Stimulated activated CD4-positive, alpha-beta T cell treated with anti-CD3 and anti-CD28 coated beads, Interleukin-12 subunit alpha, Interleukin-12 subunit beta, amount 100 ng/mL, for 4 hours (primary cell): ENCODE measurements at regions not wholly inside any gene's neighbourhood (a gene's known extent, or its start where the extent isn't known, plus 50 kb on each side); places are given as distances from the start of the nearest gene placed in this dataset.
"Not testable (repeated sequence)": the region's sequence is repeated elsewhere in the genome, so short reads cannot be mapped to it uniquely, and the experiment has no call there.

ENCODE experiments used
- DNase-seq: peaks from one replicate; pipeline ENCODE4 v3.0.0-alpha.2; 2020

DNA sequence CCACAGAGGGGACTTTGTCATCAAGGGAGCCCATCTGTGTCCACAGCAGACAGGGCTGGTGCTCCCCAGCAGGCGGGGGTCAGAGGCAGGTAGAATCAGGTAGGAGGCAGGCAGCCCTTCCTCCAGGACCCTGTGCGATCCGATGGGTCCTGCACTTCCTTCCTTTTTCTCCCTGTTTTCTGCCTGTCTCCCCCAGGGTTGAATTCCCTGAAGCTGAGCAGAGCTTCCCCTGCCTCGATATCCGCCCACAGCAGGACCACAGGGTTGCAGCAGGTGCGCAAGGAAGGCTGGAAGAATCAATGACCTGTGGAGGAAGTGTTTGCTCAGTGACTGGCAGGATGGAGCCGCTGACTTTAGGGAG, 69.2 kb downstream of the MRPL36 start:
- DNase-seq, result no peak

- no peak for DNase-seq
These were observed 69.8 kb downstream of the MRPL36 start for GRCh38 chr5:1729641-1730486.

- no peak for DNase-seq
These were observed 70.8 kb downstream of the MRPL36 start for GRCh38 chr5:1728846-1729245.

DNA sequence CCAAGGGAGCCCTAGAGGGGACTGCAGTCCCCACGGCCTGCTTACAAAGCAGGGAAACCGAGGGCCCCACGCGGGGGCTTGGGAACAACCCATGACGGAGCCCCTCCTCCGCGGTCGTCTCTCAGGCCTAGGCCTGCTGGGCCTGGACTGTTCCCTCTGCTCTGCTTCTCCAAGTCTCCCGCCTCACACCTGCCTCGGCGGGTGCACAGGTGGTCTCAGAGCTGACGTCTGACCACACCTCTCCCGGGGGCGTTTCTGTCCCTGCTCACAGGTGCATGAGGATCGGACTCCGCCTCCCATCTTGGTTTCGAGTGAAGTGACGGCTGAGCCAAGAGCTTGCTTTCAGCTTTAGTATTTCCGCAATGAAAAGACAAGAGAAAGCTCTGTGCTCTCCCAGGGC, 72.1 kb downstream of the MRPL36 start:
- no peak for DNase-seq

- no peak for DNase-seq
These were observed 72.7 kb downstream of the MRPL36 start for GRCh38 chr5:1726956-1727355.

DNA sequence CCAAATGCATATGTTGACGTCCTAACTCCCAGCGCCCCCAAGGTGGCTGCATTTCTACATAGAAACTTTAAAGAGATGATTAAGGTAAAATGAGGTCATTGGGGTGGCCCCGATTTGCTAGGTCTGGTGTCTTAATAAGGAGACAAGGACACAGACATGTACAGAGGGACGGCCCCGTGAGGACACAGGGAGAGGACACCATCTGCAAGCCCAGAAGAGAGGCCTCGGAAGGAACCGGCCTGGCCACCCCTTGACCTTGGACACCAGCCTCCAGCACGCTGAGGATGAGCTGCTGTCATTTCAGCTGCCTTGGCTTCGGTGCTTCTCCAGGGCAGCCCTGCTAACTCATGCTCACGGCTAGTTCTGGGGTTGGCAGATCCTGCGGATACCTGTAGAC, 73.2 kb downstream of the MRPL36 start:
- DNase-seq, result no peak

GRCh38 chr5:1725641-1726468, 73.8 kb downstream of the MRPL36 start:
- no peak for DNase-seq

DNA sequence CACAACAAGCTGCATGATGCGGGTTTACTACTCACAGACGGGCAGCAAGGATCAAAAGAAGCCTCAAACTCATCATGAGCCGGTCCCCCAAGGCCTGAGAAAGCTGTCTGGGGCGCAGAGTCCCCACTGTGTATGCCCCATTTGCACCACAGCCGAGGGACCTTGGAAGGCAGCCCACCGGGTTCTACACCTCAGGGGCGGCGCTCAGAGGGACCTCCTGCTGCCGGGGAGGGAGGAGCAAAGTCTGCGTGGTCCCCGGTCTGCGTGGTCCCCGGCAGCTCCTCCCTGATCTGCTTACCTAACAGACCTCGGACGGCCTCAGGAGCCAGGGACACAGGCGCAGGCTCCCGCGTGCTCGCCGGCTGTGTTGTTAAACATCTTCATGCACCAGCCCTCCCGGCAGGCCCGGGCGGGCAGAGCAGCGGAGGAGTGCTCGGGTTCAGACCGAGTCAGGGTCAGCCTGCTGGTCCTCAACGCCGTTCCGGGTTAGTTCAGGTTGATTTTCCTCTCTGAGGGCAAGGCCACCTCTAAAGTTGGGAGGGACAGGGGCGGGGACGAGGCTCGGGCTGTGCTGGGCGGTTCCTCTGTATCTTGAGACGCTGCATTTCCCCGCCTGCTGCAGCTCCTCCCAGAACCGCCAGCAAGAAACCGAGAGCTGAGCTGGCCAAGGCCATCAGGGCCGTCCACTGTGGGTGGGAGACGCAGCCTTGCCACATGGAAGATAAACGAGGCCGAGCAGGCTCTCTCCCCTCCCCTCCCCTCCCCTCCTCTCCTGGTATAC, 74.6 kb downstream of the MRPL36 start:
- no peak for DNase-seq

- no peak for DNase-seq
These were observed 75.4 kb downstream of the MRPL36 start for GRCh38 chr5:1723957-1724821.

GRCh38 chr5:1723476-1723875, 76.2 kb downstream of the MRPL36 start:
- DNase-seq, result no peak

- DNase-seq, result no peak
These were observed 76.8 kb downstream of the MRPL36 start for GRCh38 chr5:1722877-1723276.

DNA sequence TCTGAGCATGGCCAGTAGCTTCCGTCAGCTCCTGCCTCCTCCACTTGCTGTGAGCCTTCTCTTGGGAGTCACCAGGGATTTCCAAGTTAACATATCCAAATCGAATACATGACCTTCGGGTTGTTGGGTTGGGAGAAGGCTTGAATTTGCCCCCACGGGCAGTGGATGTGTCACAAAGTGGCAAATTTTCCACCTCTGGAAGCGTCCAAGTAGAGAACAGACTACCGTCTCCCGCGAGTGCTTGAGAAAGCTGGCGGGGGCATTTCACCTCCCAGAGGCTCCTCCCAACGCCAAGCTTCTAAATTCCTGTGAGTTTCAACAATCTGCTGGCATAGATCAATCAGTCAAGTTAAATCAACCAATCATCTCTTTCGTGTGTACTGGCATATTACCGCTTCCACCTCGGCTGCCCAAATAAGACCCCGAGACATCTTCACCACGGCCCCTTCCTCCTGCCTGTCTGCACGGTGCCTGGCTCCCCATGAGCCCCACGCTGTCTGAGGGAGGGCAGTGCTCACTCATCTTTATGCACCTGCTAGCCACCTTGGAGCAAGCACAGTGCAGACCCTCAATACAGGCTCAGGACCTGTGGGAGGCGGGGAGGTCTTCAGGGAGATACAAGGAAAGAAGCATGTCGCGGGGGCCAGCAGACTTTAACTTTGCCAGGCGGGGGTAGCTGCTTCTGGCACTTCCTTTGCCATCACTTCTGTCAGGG, 79.1 kb downstream of the MRPL36 start:
- no peak for DNase-seq

DNA sequence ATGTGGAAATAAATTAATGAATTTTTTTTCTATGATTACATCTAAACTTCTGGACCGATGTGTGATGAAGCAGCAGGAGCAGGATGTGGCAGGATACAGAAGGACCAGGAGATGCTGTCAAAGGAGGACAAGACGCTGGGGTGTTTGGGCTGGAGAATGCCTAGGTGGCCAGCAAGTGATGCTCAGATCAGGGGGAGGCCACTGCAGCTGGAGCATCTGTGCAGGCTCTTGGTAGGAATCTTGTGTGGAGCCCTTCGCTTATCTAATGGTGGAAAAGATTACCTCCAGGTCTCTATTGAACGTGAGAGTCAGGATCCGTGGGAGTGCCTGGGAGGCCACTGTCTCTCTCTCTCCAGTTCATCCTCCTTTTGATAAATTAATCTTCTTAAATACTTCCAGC, 79.8 kb downstream of the MRPL36 start:
- no peak for DNase-seq

DNA sequence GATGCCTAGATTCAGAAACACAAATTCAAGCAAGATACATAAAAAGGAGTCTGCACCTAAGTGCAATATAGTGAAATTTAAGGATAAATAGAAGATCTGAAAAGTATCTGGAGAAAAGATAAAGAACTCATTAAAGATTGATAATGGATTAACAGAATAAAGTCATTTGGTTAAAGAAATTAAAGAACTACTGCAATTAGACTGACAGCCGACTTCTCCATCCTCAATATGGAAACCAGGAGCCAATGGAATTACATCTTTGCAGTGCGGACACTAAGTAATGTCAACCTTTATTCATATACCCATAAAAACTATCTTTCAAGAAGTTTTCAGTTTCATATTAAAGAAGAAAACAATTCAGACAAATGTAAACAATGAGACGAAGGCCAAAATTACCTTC, 81.0 kb downstream of the MRPL36 start:
- no peak for DNase-seq

DNA sequence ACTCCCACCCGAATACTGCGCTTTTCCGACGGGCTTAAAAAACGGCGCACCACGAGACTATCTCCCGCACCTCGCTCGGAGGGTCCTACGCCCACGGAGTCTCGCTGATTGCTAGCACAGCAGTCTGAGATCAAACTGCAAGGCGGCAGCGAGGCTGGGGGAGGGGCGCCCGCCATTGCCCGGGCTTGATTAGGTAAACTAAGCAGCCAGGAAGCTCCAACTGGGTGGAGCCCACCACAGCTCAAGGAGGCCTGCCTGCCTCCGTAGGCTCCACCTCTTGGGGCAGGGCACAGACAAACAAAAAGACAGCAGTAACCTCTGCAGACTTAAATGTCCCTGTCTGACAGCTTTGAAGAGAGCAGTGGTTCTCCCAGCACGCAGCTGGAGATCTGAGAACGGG, 89.5 kb downstream of the MRPL36 start:
- not testable (repeated sequence) for DNase-seq

GRCh38 chr5:1709171-1709803, 90.3 kb downstream of the MRPL36 start:
- no peak for DNase-seq

DNA sequence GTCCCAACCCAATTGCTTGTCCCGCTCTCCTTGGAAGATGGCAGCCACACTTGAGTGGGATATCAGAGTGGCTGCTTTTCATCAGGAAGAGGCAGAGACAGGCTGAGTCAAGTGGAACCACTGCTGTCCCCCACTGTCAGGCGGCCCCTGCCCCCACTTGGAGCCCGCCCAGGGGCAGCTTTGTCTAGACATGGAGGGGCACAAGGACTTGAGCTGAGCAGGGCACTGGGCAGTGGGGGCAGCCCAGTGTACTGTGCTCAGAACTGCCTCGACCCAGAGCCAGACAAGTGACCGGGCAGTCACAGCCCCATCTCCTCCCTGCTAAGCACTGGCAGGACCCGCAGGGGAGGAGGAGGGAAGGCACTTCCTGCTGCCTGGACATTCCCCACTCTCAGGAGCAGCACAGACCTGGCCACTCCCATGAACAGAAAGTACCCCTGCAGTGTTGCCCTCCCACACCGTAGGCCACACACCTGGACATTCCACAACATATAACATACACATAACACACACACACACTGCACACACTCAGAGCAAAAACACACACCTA, 91.0 kb downstream of the MRPL36 start:
- no peak for DNase-seq

DNA sequence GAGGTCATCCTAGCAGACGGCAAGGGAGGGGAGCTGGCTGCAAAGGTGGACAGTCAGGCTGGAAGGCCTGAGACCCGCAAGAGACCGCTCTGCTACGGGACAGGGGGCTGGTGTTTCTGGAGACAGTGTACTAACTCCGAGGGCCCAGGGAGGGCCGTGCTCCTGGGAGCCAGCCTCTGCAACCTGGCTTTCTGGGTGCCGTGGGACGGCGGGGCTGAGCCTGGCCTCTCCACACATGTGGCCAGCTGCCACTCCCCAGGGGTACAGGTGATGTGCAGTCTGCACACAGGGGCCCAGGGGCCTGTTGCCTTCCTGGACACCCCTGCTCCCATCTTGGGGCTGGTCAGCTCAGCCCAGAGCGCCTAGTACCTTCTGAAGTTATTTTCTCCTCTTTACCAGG, 92.2 kb downstream of the MRPL36 start:
- DNase-seq, result no peak

DNA sequence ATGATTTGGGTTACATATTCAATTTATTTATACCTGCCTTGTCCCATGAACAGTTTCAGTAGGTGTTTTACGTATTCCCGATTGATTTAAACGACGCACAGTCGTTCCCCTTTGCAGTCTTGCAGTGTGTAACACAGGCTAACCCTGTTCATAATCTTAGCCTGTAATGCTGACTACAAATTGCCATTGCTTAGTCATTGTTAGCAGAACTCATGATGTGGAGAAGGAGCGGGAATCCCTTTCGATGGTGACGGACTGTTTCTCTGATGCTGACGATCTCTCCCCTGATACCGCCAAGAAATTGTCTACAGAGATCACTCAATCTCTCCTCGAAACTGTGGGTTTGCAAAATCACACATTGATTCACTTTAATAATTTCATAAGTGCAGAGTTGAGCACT, 93.2 kb downstream of the MRPL36 start:
- no peak for DNase-seq

- DNase-seq, result no peak
These were observed 93.6 kb downstream of the MRPL36 start for GRCh38 chr5:1706021-1706420.

GRCh38 chr5:1704676-1705075, 95.0 kb downstream of the MRPL36 start:
- no peak for DNase-seq
